ENCODE measurements at regions not wholly inside any gene's neighbourhood (a gene's known extent, or its start where the extent isn't known, plus 50 kb on each side); places are given as distances from the start of the nearest gene placed in this dataset.

DNA sequence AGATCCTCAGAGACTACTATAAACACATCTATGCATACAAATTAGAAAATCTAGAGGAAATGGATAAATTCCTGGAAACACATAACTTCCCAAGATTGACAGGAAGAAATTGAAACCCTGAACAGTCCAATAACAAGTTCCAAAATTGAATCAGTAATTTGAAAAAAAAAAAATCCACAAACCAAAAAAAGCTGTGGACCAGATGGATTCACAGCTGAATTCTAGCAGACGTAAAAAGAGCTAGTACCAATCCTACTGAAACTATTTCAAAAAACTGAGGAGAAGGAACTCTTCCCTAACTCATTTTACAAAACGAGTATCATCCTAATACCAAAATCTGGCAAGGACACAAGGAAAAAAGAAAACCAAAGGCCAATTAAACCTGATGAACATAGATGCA, 77.0 kb upstream of the FXR1 start:
- no peak for DNase-seq
- Histone ChIP-seq H3K27me3 (ENCODE audit: insufficient read depth in 3 of 3, low read length in 2 of 3) (no peaks in the 10 kb centered on the region), H3K36me3 (ENCODE audit: insufficient read depth in 1 of 2, low read depth in 1 of 2) (no peaks in the 10 kb centered on the region), H3K9me3 (no peaks in the 10 kb centered on the region), H3K27ac (no peak overlapping the region), H3K4me3 (no peak overlapping the region), H3K4me1 (peaks cover 5% of the 10 kb centered on the region)
- TF ChIP-seq, protein P1, sequence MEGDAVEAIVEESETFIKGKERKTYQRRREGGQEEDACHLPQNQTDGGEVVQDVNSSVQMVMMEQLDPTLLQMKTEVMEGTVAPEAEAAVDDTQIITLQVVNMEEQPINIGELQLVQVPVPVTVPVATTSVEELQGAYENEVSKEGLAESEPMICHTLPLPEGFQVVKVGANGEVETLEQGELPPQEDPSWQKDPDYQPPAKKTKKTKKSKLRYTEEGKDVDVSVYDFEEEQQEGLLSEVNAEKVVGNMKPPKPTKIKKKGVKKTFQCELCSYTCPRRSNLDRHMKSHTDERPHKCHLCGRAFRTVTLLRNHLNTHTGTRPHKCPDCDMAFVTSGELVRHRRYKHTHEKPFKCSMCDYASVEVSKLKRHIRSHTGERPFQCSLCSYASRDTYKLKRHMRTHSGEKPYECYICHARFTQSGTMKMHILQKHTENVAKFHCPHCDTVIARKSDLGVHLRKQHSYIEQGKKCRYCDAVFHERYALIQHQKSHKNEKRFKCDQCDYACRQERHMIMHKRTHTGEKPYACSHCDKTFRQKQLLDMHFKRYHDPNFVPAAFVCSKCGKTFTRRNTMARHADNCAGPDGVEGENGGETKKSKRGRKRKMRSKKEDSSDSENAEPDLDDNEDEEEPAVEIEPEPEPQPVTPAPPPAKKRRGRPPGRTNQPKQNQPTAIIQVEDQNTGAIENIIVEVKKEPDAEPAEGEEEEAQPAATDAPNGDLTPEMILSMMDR (IDR thresholded peaks at IDR 0.05) = no peak
- intact Hi-C loops (cut with DNase I) = no loop called here
- 72 to 78% (median 74%) methylated on average over 2 of the region's 2 CpGs for WGBS, 3 donors
- no peak for ATAC-seq

DNA sequence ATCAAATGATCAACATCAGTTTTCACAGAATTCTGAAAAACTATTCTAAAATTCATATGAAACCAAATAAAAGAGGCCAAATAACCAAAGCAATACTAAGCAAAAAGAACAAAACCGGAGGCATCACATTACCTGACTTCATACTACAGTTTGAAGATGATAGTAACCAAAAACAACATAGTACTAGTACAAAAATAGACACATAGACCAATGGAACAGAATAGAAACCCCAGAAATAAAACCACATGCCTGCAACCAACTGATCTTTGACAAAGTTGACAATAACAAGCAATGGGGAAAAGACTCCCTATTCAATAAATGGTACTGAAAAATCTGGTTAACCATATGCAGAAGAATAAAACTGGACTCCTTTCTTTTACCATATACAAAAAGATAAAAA, 75.7 kb upstream of the FXR1 start:
- no peak overlapping the region for H3K27ac ChIP-seq
- TF ChIP-seq, protein P1 (IDR thresholded peaks at IDR 0.05) = no peak
- intact Hi-C loops (cut with DNase I) = no loop called here
- no peak overlapping the region for H3K4me3 ChIP-seq
- WGBS, 3 donors = 73 to 81% (median 80%) methylated on average over 1 of the region's 1 CpG
- no peak for ATAC-seq
- H3K36me3 ChIP-seq (ENCODE audit: insufficient read depth in 1 of 2, low read depth in 1 of 2) = no peaks in the 10 kb centered on the region
- peaks cover 6% of the 10 kb centered on the region for H3K9me3 ChIP-seq
- H3K27me3 ChIP-seq (ENCODE audit: insufficient read depth in 3 of 3, low read length in 2 of 3) = no peaks in the 10 kb centered on the region
- H3K4me1 ChIP-seq = peaks cover 5% of the 10 kb centered on the region
- DNase-seq = no peak

DNA sequence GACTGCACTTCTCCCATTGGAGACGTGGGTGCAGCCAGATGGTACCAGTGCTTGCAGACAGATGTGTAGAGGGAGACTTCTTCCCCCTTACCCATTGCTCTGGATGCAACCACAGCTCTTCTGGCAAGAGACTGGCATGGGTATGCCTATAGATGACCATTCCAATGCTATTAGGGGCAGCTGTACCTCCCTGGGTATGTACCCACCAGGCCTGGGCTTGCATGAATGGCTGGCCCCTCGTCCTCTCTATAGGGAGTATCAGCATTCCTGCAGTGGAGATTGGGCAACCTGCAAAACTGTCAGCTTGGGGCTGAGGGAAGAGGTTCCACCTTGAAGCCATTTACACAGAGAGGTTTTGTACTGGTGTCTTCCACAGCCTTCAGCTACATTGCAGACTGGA, 57.6 kb upstream of the FXR1 start:
- H3K4me3 ChIP-seq = no peak overlapping the region
- ATAC-seq (no peak), DNase-seq (no peak)
- WGBS, 3 donors = 63 to 71% (median 66%) methylated on average over 2 of the region's 2 CpGs
- intact Hi-C loops (cut with DNase I) = loop anchor here in 1 of 2 donors (5.0 kb wide), 1 partner anchor 43 kb away; no protein-coding TSS in a partner anchor
- H3K27me3 ChIP-seq (ENCODE audit: insufficient read depth in 3 of 3, low read length in 2 of 3) = no peaks in the 10 kb centered on the region
- H3K9me3 ChIP-seq = no peaks in the 10 kb centered on the region
- TF ChIP-seq, protein P1 (IDR thresholded peaks at IDR 0.05) = no peak
- H3K27ac ChIP-seq = no peak overlapping the region
- no peaks in the 10 kb centered on the region for H3K4me1 ChIP-seq
- no peaks in the 10 kb centered on the region for H3K36me3 ChIP-seq (ENCODE audit: insufficient read depth in 1 of 2, low read depth in 1 of 2)

DNA sequence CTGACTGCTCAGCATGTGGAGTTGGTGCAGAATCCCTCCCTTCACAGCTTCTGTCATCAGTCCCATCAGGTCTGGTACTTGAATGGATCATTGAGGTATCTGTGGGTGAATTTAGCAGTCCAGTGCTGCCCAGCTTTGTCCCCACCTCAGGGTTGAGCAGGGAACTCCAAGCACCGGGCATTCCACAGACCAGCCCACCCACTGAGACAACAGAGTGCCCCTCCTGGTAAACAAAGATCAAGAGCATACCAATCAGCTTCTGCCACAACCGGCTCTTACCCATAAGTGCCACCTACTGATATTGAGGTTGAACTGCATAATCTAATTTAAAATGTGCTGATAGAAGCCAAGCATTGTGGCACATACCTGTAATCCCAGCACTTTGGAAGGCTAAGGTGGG, 57.1 kb upstream of the FXR1 start:
- Histone ChIP-seq H3K9me3 (no peaks in the 10 kb centered on the region), H3K4me1 (no peaks in the 10 kb centered on the region), H3K27ac (no peak overlapping the region), H3K4me3 (no peak overlapping the region), H3K36me3 (ENCODE audit: insufficient read depth in 1 of 2, low read depth in 1 of 2) (no peaks in the 10 kb centered on the region), H3K27me3 (ENCODE audit: insufficient read depth in 3 of 3, low read length in 2 of 3) (no peaks in the 10 kb centered on the region)
- DNase-seq = no peak
- TF ChIP-seq, protein P1 (IDR thresholded peaks at IDR 0.05) = peak; percentile 12
- peak in 1 of 4 donors; percentile 45 for ATAC-seq
- 16 to 19% (median 19%) methylated on average over 2 of the region's 2 CpGs for WGBS, 3 donors
- intact Hi-C loops (cut with DNase I) = loop anchor here in 1 of 2 donors (5.0 kb wide), 1 partner anchor 43 kb away; no protein-coding TSS in a partner anchor

DNA sequence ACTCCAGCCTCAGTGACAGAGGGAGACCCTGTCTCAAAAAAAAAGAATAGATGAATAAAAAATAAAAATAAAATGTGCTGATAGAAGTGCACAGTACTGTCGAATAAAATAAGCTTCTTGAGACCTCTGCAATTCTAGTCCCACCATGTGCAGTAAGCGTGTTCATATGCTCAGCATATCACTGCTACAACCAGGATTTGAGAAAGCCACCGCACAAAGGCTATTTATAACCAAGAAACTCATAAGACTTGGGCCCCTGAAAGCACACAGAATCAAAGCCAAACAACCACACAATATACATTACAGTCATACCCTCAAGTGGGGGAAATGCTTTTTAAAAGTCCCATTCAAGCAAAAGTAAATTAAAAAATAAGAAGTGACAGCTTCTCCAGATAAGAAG, 56.5 kb upstream of the FXR1 start:
- no peak for ATAC-seq
- no peaks in the 10 kb centered on the region for H3K4me1 ChIP-seq
- H3K27me3 ChIP-seq (ENCODE audit: insufficient read depth in 3 of 3, low read length in 2 of 3) = no peaks in the 10 kb centered on the region
- no peak overlapping the region for H3K4me3 ChIP-seq
- DNase-seq = no peak
- H3K27ac ChIP-seq = no peak overlapping the region
- TF ChIP-seq, protein P1 (IDR thresholded peaks at IDR 0.05) = no peak
- H3K9me3 ChIP-seq = no peaks in the 10 kb centered on the region
- WGBS, 3 donors = 69 to 93% (median 79%) methylated on average over 3 of the region's 3 CpGs
- intact Hi-C loops (cut with DNase I) = loop anchor here in 1 of 2 donors (5.0 kb wide), 1 partner anchor 44 kb away; no protein-coding TSS in a partner anchor
- H3K36me3 ChIP-seq (ENCODE audit: insufficient read depth in 1 of 2, low read depth in 1 of 2) = no peaks in the 10 kb centered on the region

Data from psoas muscle (tissue), 7 donors.